Skeletal muscle satellite cell (primary cell): ENCODE measurements at regions not wholly inside any gene's neighbourhood (a gene's known extent, or its start where the extent isn't known, plus 50 kb on each side); places are given as distances from the start of the nearest gene placed in this dataset.
"Not testable (repeated sequence)": the region's sequence is repeated elsewhere in the genome, so short reads cannot be mapped to it uniquely, and the experiment has no call there.

Experiments used
- H3K27me3 ChIP-seq: 2 replicates; pipeline ENCODE4 v1.7.0; 2013; ENCODE audit warnings: low read length; ENCODE audit not compliant: control insufficient read depth, insufficient read depth
- H3K36me3 ChIP-seq: 2 replicates; pipeline ENCODE4 v1.7.0; 2013; ENCODE audit warnings: mild to moderate bottlenecking, control low read depth, low read length; ENCODE audit not compliant: insufficient read depth
- H3K4me1 ChIP-seq: 2 replicates; pipeline ENCODE4 v1.7.0; 2013; ENCODE audit warnings: low read length; ENCODE audit not compliant: control insufficient read depth, insufficient read depth
- H3K4me2 ChIP-seq: 2 replicates; pipeline ENCODE4 v1.7.0; 2013; ENCODE audit warnings: mild to moderate bottlenecking, low read length
- H3K4me3 ChIP-seq: 2 replicates; pipeline ENCODE4 v1.7.0; 2013; ENCODE audit warnings: low read length
- H3K9ac ChIP-seq: 2 replicates; pipeline ENCODE4 v1.7.0; 2013; ENCODE audit warnings: mild to moderate bottlenecking, low read depth, low read length, moderate library complexity
- H3K9me3 ChIP-seq: replicated peaks from 2 replicates; pipeline ENCODE4 v1.7.0; 2013; ENCODE audit warnings: mild to moderate bottlenecking, control low read depth, low read length

DNA sequence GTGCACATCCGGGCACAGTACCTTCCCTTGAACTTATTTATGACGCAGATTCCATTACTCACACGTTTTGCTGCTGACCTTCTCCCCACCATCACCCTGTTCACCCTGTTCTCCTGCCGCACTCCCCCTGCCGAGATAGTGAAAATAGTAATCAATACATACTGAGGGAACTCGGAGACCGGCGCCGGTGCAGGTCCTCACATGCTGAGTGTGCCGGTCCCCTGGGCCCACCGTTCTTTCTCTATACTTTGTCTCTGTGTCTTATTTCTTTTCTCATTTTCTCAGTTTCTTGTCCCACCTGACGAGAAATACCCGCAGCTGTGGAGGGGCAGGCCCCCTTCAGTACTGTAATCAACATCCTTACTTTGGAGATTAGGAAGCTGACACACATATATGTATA, 1337.1 kb upstream of the PABPC4L start:
- Histone ChIP-seq H3K4me3 (no peak overlapping the region), H3K27me3 (no peaks in the 10 kb centered on the region), H3K4me2 (no peak overlapping the region), H3K4me1 (peaks cover 3% of the 10 kb centered on the region), H3K9me3 (no peaks in the 10 kb centered on the region), H3K9ac (no peak overlapping the region), H3K36me3 (no peaks in the 10 kb centered on the region)

DNA sequence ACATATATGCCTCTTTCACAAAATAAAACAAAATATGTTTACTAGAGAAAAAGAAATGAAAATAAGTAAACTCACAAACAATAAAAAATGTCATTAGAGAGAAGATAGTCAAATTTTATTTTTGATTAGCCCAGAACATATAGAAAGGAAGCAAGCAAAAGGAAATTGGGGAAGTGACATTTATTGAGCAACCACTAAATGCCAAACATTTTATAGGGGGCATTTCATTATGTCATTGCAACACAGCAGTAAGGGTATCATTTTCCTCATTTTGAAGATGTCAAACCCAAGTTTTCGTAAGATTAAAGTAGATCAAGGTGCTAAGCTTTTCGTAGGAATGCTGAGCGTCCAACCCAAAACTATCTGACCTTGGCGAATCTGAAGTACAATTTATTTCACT, 1331.5 kb upstream of the PABPC4L start:
- H3K27me3 ChIP-seq: no peaks in the 10 kb centered on the region
- peaks cover 3% of the 10 kb centered on the region for H3K4me1 ChIP-seq
- no peak overlapping the region for H3K4me2 ChIP-seq
- no peaks in the 10 kb centered on the region for H3K36me3 ChIP-seq
- H3K9me3 ChIP-seq: no peaks in the 10 kb centered on the region
- no peak overlapping the region for H3K9ac ChIP-seq
- H3K4me3 ChIP-seq: no peak overlapping the region

DNA sequence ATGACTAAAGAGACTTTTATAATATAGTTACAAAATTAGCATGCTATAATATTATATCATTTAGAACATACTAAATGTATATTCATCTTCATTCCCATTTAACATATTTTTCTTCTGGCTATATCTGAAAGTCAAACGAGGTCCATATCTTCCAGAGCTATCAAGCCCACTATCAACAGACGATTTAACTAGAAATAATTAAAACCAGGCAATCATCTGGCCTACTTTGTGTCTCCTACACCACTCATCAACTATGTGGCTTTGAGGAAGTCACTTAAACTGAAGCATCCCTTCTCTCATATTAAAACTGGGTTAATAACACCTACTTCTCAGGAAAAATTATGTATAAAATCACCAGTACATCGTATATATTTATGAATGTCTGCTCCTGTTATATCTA, 1330.5 kb upstream of the PABPC4L start:
- H3K36me3 ChIP-seq: no peaks in the 10 kb centered on the region
- no peaks in the 10 kb centered on the region for H3K9me3 ChIP-seq
- H3K9ac ChIP-seq: no peak overlapping the region
- no peak overlapping the region for H3K4me3 ChIP-seq
- no peaks in the 10 kb centered on the region for H3K27me3 ChIP-seq
- no peak overlapping the region for H3K4me2 ChIP-seq
- H3K4me1 ChIP-seq: peaks cover 3% of the 10 kb centered on the region

DNA sequence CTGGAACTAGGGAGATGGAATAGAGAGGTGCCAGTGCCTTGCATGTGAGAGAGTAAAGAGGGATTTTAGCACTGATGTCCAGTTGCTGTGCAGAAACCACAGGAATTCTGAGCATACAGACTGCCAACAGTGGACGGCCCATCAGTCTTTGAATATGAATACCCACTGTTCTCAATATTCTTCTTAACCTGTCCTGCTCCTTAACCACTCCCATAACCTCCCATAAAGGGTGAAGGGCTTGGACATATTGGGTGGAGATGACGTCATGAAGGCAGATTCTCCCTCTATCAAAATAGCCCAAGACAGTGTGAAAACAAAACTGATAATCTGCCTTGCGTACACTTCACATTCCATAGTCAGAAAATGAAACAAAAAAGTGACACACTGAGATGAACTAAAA, 1313.7 kb upstream of the PABPC4L start:
- no peak overlapping the region for H3K4me3 ChIP-seq

DNA sequence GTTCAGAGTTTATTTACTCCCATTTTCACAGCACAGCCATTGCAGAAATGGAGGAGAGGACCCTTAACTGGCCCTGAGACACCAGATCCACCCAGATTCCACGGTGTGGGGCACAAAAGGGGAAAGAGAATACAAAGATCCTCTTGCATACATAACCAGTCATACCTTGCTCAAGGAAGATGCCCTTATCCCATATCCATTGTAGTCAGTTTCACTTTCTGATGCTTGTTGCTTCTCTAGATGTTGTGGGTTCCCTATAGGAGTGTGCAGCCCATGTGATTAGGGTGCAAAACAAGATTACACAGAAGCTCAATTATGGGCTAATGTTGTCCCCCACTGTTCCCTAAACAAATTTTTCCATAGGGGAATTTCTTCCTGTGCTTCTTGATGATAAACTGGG, 1309.0 kb upstream of the PABPC4L start:
- H3K9me3 ChIP-seq: no peaks in the 10 kb centered on the region

More for the DNA sequence above, 1313.7 kb upstream of the PABPC4L start:
- Histone ChIP-seq H3K4me2 (no peak overlapping the region), H3K4me1 (no peaks in the 10 kb centered on the region), H3K9ac (no peak overlapping the region), H3K27me3 (no peaks in the 10 kb centered on the region), H3K36me3 (no peaks in the 10 kb centered on the region), H3K9me3 (no peaks in the 10 kb centered on the region)

DNA sequence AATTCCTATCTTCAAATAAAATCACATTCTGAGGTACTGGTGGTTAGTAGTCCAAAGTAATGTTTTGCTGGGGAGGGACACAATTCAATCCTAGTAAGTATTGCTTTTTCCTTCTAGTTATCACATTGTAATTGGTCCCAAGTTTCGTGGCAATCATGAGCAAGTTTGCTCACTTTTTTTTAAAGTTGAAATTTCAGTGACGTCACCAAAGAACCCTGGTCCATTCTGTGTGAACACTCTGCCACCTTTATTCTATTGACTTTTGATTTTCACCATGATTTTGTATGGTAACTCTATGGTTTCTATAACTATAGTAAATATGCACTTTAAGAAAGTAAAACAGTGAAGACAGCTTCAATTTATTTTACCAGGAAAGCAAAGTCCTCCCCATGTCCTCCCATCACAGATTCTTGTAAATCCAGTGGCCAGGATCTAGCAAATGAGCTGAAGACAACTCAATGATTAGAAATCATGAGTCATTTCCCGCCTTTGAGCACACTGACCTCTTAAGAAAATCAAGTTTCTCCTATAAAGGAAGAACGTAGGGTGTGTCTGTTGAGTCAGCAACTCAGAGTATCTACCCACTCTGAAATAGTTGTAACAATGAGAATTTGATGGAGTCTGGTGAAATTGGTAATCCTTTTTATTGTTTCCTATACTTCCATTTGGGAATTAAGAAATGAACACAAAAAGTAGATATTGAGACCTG, 1306.6 kb upstream of the PABPC4L start:
- peaks cover 21% of the 10 kb centered on the region for H3K4me1 ChIP-seq
- H3K36me3 ChIP-seq: no peaks in the 10 kb centered on the region
- no peaks in the 10 kb centered on the region for H3K9me3 ChIP-seq
- H3K4me2 ChIP-seq: no peak overlapping the region
- H3K27me3 ChIP-seq: no peaks in the 10 kb centered on the region
- no peak overlapping the region for H3K9ac ChIP-seq
- no peak overlapping the region for H3K4me3 ChIP-seq

More for the DNA sequence above, 1309.0 kb upstream of the PABPC4L start:
- Histone ChIP-seq H3K9ac (no peak overlapping the region), H3K4me3 (no peak overlapping the region), H3K4me2 (no peak overlapping the region), H3K27me3 (no peaks in the 10 kb centered on the region), H3K4me1 (peaks cover 21% of the 10 kb centered on the region), H3K36me3 (no peaks in the 10 kb centered on the region)

DNA sequence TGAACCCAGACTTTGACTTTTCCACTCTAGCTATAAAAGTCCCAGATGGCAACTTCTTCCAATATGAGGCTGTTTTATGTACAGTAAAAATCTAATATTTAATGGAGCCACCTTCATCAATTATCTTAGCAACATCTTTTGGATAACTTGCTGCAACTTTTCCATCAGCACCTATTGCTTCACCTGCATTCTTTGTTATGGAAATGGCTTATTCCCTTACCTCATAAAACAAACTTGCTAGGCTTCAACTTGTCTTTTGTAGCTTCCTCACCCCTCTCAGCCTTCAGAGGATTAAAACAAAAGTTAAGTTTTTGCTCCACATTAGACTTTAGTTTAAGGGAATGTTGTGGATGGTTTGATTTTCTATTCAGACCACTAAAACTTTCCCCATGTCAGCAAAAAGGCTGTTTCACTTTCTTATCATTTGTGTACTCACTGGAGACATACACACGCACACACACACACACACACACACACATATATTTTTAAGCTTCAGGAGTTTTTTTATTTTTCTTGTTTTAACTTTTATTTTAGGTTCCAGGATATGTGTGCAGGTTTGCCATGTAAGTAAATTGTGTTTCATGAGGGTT, 1296.1 kb upstream of the PABPC4L start:
- Histone ChIP-seq H3K36me3 (no peaks in the 10 kb centered on the region), H3K27me3 (no peaks in the 10 kb centered on the region), H3K4me3 (no peak overlapping the region)

DNA sequence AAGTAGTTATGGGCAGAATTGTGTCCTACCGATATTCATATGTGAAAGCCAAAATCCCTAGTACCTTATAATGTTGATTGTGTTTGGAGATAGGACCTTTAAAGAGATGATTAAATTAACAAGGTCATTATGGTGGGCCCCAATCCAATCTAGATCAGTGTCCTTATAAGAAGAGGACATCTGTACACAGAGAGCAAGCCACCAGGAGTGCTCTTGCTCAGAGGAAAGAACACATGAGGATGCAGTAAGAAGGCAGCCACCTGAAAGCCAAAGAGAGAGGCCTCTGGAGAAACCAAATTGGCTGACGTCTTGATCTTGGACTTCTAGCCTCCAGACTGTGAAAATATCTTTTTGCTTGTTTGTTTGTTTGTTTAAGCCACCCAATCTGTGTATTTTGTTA, 1290.8 kb upstream of the PABPC4L start:
- no peak overlapping the region for H3K4me2 ChIP-seq

More for the DNA sequence above, 1296.1 kb upstream of the PABPC4L start:
- H3K9me3 ChIP-seq: no peaks in the 10 kb centered on the region
- H3K9ac ChIP-seq: no peak overlapping the region
- H3K4me2 ChIP-seq: no peak overlapping the region
- no peaks in the 10 kb centered on the region for H3K4me1 ChIP-seq

DNA sequence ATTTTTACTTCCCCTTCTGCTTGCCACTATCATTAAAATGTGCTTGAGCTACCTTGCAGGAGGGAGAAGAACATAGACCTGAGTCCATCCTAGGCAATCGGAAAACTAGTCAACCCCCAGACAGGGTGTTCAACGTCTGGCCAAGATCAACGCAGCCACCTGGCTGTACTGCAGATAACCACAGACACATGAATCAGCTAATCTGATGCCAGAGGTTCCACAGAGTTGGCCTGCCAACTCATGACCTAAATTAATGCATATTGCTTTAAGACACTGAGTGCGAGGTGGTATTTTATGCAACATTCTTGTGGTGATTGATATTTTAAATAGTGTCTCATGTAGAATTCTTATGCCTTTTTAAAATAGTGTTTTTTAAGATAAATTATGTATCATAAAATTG, 1283.8 kb upstream of the PABPC4L start:
- no peak overlapping the region for H3K9ac ChIP-seq
- no peak overlapping the region for H3K4me3 ChIP-seq
- no peaks in the 10 kb centered on the region for H3K9me3 ChIP-seq
- H3K27me3 ChIP-seq: no peaks in the 10 kb centered on the region
- no peaks in the 10 kb centered on the region for H3K36me3 ChIP-seq
- H3K4me1 ChIP-seq: no peaks in the 10 kb centered on the region
- no peak overlapping the region for H3K4me2 ChIP-seq

More for the DNA sequence above, 1290.8 kb upstream of the PABPC4L start:
- H3K4me3 ChIP-seq: no peak overlapping the region
- no peak overlapping the region for H3K9ac ChIP-seq
- H3K4me1 ChIP-seq: no peaks in the 10 kb centered on the region
- no peaks in the 10 kb centered on the region for H3K27me3 ChIP-seq
- no peaks in the 10 kb centered on the region for H3K36me3 ChIP-seq
- no peaks in the 10 kb centered on the region for H3K9me3 ChIP-seq

DNA sequence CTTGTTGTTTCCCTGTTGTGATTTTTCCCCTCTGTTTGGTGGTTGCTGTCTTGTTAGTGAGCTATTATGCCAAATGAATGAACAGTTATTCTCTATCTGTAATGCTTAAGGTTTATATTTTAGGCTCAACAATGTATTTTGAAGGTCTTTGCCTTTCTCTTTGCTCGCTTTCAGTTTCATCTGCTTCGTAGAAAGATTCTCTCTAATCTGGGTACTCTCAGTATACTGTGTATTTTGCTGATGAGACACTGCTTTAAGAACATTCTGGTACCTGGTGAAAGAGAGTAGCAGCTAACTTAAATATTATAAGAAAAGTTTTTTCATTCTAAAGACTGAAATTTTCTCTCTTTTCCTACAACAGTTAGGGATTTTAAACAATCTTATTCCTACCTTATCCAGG, 1274.7 kb upstream of the PABPC4L start:
- H3K9ac ChIP-seq: no peak overlapping the region
- H3K4me2 ChIP-seq: no peak overlapping the region

DNA sequence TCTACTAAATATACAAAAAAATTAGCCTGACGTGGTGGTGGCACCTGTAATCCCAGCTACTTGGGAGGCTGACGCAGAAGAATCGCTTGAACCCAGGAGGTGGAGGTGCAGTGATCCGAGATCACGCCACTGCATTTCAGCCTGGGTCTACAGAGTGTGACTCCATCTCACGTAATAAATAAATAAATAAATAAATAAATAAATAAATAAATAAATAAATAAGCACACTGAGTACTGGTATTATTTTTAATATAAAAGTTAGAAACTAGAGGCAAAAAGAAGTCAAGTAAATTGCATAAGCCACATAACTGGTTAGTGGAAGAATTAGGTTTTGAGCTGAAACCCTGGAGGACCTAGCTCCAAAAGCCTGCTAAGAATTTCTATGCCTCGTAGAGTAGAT, 1262.7 kb upstream of the PABPC4L start:
- Histone ChIP-seq H3K4me1 (no peaks in the 10 kb centered on the region), H3K9ac (no peak overlapping the region), H3K4me3 (no peak overlapping the region), H3K36me3 (no peaks in the 10 kb centered on the region), H3K27me3 (no peaks in the 10 kb centered on the region), H3K4me2 (no peak overlapping the region), H3K9me3 (no peaks in the 10 kb centered on the region)

More for the DNA sequence above, 1274.7 kb upstream of the PABPC4L start:
- Histone ChIP-seq H3K4me1 (no peaks in the 10 kb centered on the region), H3K9me3 (no peaks in the 10 kb centered on the region), H3K36me3 (no peaks in the 10 kb centered on the region), H3K4me3 (no peak overlapping the region), H3K27me3 (no peaks in the 10 kb centered on the region)

DNA sequence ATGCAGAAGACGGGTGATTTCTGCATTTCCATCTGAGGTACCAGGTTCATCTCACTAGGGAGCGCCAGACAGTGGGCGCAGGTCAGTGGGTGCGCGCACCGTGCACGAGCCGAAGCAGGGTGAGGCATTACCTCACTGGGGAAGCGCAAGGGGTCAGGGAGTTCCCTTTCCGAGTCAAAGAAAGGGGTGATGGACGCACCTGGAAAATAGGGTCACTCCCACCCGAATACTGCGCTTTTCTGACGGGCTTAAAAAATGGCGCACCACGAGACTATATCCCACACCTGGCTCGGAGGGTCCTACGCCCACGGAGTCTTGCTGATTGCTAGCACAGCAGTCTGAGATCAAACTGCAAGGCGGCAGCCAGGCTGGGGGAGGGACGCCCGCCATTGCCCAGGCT, 1246.0 kb upstream of the PABPC4L start:
- H3K4me2 ChIP-seq: not testable (repeated sequence)

More for the DNA sequence above, 1246.0 kb upstream of the PABPC4L start:
- H3K36me3 ChIP-seq, H3K9ac ChIP-seq, H3K4me3 ChIP-seq, H3K27me3 ChIP-seq, H3K4me1 ChIP-seq, H3K9me3 ChIP-seq: not testable (repeated sequence)
